AG04449 (cell line): ENCODE measurements at regions not wholly inside any gene's neighbourhood (a gene's known extent, or its start where the extent isn't known, plus 50 kb on each side); places are given as distances from the start of the nearest gene placed in this dataset.
"Not testable (repeated sequence)": the region's sequence is repeated elsewhere in the genome, so short reads cannot be mapped to it uniquely, and the experiment has no call there.

Experiments
- CTCF ChIA-PET: fragments of 350-600 bp; formaldehyde crosslinking; extraction: SDS; loops from one replicate; lab custom pipeline; 2021; ENCODE audit warnings: antibody characterized with exemption; lab: Yijun Ruan, JAX
- POLR2A ChIA-PET: fragments of 400-600, 350-600 bp; formaldehyde crosslinking; extraction: SDS; loops from one replicate; lab custom pipeline; 2020; ENCODE audit warnings: antibody characterized with exemption, inconsistent platforms; lab: Yijun Ruan, JAX
- DNase-seq: peaks from one replicate; pipeline ENCODE4 v3.0.0-alpha.2; 2010; ENCODE audit warnings: low read depth, low spot score
- H3K4me3 ChIP-seq: 2 replicates; pipeline ENCODE4 v1.5.1; 2011; ENCODE audit warnings: low read depth, mild to moderate bottlenecking, control low read depth, low read length
- TF ChIP-seq, protein P1 (sequence below): IDR thresholded peaks from one replicate; pipeline ENCODE4 v1.5.1; 2011; ENCODE audit warnings: mild to moderate bottlenecking, moderate library complexity, low read length, control low read depth, inconsistent platforms; ENCODE audit not compliant: insufficient read depth; ENCODE audit errors: missing control alignments

DNA sequence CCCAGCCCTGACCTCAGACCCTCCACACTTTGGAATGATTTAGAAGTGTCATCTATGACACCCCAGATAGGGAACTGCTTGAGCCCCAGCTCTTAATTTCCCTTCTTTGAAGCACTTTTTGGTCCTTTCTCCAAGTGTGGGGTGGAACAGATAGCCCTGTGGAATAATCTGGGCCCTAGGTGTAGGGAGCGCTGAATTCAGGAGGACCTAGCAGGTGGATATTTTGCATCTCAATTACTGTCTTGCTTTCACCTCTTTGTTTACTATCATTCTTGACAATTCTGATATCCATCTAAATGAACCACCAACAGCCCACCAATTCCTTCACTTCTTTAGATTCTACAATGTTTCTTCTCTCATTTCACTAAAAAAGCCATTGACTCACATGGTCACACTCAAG, 850.4 kb downstream of the KCNJ2 start:
- DNase-seq: no peak
- TF ChIP-seq, protein P1, sequence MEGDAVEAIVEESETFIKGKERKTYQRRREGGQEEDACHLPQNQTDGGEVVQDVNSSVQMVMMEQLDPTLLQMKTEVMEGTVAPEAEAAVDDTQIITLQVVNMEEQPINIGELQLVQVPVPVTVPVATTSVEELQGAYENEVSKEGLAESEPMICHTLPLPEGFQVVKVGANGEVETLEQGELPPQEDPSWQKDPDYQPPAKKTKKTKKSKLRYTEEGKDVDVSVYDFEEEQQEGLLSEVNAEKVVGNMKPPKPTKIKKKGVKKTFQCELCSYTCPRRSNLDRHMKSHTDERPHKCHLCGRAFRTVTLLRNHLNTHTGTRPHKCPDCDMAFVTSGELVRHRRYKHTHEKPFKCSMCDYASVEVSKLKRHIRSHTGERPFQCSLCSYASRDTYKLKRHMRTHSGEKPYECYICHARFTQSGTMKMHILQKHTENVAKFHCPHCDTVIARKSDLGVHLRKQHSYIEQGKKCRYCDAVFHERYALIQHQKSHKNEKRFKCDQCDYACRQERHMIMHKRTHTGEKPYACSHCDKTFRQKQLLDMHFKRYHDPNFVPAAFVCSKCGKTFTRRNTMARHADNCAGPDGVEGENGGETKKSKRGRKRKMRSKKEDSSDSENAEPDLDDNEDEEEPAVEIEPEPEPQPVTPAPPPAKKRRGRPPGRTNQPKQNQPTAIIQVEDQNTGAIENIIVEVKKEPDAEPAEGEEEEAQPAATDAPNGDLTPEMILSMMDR: no peak
- ChIA-PET CTCF (no interaction called here), POLR2A (no interaction called here)
- no peak overlapping the region for H3K4me3 ChIP-seq

DNA sequence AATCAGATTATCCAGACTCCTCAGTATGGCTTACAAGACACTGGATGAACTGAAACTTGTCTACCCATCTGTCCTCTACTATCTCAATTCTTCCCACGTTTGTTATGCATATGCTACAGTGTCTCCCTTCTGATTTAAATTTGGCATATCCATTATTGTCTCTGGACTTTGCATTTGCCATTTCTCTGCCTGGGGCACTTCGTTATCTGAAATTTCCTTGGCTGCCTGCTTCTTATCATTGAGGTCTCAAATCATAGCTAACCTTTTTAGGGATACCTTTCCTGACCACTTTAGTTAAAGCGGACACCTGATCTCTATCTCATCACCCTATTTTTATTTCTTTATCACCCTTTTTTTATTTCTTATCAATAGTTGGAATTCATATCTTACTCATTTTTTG, 853.4 kb downstream of the KCNJ2 start:
- POLR2A ChIA-PET: no interaction called here
- TF ChIP-seq, protein P1: no peak
- CTCF ChIA-PET: no interaction called here
- no peak for DNase-seq
- H3K4me3 ChIP-seq: no peak overlapping the region

DNA sequence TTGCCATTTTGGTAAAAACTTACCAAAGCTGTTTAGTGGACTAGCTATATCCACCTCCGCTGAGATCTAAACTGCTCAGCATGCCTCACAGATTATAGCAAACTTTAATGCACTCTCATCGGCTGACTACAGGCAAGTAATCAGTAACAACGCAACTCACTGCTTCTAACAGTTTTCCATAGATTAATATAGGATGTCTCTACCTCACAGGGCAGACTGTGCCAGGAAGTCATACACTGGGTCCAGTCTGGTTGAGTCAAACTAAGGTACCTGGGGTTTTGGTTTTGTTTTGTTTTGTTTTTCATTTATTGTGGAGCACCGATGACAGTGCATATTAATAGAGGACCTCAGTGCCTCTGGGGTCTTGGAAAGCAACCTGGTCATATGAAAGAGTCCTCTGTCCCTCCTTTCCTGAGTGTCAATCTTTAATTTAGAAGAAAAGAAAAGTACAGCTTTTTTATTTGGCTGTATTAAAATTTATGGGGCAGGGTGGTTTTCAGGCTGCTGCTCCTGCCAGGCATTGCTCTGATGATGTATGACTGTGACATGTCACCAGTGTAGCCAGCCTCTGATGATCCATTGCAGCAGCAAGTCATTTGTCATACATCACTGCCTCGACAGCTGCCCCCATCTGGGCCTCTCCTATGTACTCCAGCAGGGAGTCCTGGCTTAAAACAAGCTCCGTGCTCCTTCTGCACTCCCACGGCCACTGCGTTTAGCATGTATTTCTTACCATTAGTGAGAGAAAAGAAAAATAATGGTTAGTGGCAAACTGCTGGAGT, 854.1 kb downstream of the KCNJ2 start:
- no peak for DNase-seq
- CTCF ChIA-PET: no interaction called here
- H3K4me3 ChIP-seq: no peak overlapping the region
- POLR2A ChIA-PET: no interaction called here
- TF ChIP-seq, protein P1: no peak

DNA sequence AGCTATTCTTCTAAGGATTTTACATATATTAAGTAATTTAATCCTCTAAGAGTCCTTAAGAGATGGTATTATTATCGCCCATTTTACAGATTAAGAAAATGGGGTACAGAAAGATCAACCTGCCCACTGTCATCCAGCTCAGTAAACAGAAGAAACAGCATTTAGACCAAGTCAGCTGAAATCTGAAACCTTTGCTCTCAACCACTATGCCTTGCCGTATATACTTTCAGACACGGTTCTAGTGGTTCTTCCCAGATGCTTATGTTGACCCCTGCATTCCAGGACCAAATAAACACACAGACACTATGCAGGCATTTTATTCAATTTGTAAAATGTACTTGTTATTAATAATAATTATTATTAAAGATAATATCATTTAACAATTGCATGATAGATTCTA, 854.8 kb downstream of the KCNJ2 start:
- DNase-seq: no peak
- POLR2A ChIA-PET: no interaction called here
- CTCF ChIA-PET: no interaction called here
- H3K4me3 ChIP-seq: no peak overlapping the region
- TF ChIP-seq, protein P1: no peak

GRCh38 chr17:71024969-71025368, 855.6 kb downstream of the KCNJ2 start:
- H3K4me3 ChIP-seq: no peak overlapping the region
- ChIA-PET POLR2A (no interaction called here), CTCF (no interaction called here)
- DNase-seq: no peak
- TF ChIP-seq, protein P1: no peak

DNA sequence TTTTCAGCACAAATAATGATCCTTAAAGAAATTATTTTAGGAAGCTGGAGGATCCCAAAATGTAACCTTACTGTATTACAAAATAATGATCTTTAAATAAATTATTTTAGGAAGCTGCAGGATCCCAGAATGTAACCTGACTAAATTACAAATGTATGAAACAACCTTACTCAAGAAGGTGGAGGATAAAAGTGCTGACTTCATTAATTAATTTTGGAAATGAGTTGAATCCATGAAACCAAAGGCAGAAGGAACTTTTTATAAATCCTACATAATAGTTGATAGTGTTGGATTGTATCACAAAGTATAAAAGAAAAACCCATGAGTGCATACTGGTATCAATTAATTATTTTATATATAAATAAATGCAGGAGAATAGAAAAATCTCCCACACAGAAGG, 859.9 kb downstream of the KCNJ2 start:
- POLR2A ChIA-PET: no interaction called here
- CTCF ChIA-PET: no interaction called here
- DNase-seq: no peak
- H3K4me3 ChIP-seq: no peak overlapping the region
- TF ChIP-seq, protein P1: no peak

- H3K4me3 ChIP-seq, POLR2A ChIA-PET, CTCF ChIA-PET, DNase-seq: not testable (repeated sequence)
Measured at GRCh38 chr17:71031286-71031685, 862.0 kb downstream of the KCNJ2 start.
